HG03520 (cell line): ENCODE measurements at regions not wholly inside any gene's neighbourhood (a gene's known extent, or its start where the extent isn't known, plus 50 kb on each side); places are given as distances from the start of the nearest gene placed in this dataset.

ENCODE experiments used
- ATAC-seq: cut with Tn5 transposase; IDR thresholded peaks from one replicate; pipeline ENCODE4 v1.9.1; 2021; ENCODE audit warnings: mild to moderate bottlenecking, moderate library complexity; ENCODE audit not compliant: unreplicated experiment

- no peak for ATAC-seq
These were observed 439.3 kb upstream of the KLF4 start for GRCh38 chr9:107928701-107929371.

DNA sequence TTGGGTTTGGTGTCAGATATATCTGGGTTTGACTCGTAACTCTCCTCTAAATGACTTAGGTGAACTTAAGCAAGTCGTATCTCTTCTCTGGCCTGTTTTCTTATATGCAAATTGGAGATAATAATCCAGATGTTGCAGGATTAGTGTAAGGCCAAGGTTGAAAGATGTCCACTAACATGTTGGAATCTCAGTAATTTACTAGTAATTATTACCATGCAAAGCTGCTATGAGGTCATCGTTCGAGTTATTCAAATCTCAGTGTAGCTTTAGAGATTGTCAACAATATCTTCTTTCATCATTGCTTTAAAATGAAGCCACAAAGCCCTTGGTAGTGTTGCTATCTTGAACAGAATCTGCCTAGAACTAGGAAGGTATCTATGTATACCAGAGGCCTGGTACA is 437.7 kb upstream of the KLF4 start:
- no peak for ATAC-seq

DNA sequence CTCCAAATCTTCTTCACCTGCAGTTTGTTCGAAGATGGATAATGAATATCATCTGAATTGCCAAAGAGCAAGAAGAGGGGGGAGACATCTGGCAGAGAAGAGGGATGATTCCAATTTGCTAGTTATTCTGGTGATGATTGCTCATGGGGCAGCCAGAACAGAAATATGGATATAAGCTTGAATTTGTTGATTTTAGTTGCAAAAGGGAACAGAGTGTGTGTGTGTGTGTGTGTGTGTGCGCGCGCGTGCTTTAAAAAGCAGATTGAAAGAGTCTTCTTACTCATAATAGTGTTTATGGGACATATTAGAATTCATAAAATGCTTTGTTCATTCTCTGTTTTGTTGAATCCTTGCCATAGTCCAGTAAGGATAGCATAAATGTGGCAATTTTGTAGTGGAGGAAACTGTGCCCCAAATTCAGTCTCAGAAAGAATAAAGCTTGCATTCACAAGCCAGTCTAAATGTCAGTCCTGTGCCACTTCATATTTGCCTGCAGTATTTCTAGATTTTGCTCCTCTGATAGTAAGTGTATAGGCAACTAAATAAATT is 436.3 kb upstream of the KLF4 start:
- ATAC-seq, result no peak

DNA sequence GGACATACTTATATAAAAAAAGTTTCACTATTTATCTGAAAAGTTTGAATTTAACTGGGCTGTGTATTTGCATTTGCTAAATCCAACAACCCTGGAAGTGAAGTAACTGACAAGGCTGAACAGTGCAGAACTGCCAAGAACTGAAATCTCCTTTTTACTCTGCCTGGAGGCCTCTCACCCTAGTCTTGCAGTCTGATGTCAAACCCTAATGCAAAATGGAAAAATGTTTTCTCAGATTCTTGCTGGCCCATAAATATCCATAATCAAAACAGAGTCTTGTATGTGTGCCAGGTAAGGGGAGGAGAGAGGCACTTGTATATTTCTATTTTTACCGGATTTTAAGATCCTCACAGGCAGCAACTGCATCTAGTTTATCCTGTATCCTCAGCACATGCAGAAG is 432.7 kb upstream of the KLF4 start:
- no peak for ATAC-seq

DNA sequence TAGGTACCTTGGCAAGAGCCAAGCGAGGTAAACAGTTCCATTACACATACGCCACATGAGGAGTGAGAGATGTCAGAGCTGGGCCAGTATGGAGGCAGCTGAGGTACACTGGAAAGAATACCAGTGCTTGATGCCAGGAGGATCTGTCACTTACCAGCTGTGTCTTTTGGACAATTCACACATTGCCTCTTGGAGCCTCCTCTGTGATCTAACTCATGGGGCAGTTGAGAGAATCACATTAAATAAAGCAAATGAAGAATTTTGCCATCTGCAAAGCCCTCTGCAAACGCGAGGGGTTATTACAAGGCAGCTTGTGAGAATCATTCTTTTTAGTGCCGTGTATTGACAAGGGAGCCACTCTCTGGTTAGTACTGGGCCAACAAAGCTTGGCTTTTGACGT is 429.7 kb upstream of the KLF4 start:
- ATAC-seq, result no peak

DNA sequence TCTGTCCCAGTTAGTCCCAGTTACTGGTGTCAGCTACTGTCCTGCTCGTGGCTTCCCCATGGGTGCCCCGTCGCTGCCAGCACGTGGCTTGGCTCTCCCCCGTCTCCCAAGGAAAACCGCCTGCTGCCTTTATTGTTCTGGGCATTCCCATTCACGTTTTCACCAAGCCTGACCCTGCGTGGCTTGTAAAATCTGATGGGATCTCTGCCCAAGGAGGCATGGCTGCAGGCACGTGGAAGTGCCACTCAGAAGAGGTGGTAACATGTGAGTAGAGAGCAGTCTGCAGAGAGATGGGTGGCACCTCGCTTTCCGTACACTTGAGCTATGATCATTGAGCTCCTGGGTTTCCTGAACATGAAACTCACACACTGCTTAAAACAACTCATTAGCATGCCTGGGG is 429.2 kb upstream of the KLF4 start:
- no peak for ATAC-seq

- no peak for ATAC-seq
These were observed 424.6 kb upstream of the KLF4 start for GRCh38 chr9:107914151-107914550.

GRCh38 chr9:107907715-107908114 is 418.1 kb upstream of the KLF4 start:
- ATAC-seq, result no peak

- ATAC-seq, result no peak
These were observed 417.7 kb upstream of the KLF4 start for GRCh38 chr9:107907255-107907654.

DNA sequence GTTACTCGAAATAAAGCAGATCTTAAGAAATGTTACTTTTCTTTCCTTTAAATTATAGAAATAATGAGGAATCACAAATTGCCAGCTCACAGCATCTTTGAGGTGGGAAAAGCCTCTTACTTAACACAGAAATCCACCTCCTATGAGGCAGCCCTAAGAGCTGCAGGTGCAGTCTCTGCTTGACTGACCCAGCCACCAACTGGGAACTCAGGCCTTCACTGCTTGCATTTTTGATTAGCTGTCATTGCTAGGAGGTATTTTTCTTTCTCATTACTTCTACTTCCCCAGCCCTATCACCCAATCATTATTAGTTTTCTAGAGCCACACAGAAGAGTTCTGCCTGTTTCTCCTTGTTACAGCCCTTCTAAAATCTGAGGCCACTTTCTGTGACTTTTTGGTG is 416.5 kb upstream of the KLF4 start:
- ATAC-seq, result no peak

GRCh38 chr9:107905308-107906020 is 415.9 kb upstream of the KLF4 start:
- no peak for ATAC-seq

DNA sequence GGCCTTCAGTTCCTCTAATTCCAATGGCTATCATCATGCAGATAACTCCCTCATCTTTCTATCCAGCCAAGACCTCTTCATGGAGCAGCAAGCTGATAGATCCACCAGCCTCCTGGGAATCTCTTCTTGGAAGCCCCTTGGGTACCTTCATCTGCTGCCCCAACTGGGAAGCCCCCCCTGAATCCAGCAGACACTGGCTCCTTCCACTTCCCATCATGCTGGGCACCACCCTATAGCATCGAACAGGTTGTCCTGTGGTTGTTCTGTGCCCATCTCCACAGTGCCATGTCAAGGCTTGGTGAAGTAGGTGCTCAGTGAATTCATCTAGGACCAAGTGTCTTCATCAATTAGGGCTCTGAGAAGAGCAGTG is 410.4 kb upstream of the KLF4 start:
- ATAC-seq, result no peak

DNA sequence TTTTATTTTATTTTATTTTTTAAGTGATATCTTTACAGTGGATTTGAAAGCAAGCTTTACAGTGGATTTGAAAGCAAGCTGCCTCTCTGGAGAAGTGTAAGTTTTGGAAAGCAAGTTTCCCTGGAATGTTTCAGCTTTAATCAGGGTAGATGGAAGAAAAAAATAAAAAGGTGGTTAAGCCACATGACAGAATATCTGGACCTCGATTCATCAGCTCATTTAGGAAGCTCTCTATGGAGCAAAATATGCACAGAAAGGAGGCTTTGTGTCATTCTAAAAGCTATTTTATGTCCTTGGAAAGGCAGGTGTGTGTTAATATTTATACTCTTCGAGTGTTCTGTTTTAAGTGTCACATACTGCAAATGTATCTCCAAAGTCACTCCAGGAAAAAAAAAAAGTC is 409.2 kb upstream of the KLF4 start:
- no peak for ATAC-seq

GRCh38 chr9:107896544-107896943 is 407.0 kb upstream of the KLF4 start:
- no peak for ATAC-seq

DNA sequence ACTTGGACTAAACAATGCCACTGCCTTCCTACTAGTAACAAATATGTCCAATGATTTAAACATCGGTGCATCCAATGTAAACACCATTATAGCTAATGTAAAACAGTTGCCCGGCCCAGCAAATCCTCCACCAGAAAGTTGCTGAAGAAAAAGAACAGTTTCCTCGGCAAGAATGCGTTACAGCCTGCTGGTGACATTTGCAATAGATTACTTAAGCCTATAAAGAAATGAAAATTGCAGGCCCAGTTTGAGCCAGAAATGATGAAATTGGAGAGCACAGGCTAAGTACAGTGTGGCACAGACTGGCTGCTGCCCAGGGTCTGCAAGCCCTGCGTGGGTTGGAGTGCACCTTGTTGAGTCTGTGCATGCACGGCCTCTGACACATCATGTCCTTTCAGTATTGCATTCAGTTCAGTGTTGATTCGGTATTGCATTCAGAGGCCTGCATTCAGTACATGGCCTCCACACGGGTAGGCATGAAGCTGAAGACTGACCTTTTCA is 406.0 kb upstream of the KLF4 start:
- no peak for ATAC-seq

GRCh38 chr9:107894572-107895261 is 405.1 kb upstream of the KLF4 start:
- no peak for ATAC-seq

DNA sequence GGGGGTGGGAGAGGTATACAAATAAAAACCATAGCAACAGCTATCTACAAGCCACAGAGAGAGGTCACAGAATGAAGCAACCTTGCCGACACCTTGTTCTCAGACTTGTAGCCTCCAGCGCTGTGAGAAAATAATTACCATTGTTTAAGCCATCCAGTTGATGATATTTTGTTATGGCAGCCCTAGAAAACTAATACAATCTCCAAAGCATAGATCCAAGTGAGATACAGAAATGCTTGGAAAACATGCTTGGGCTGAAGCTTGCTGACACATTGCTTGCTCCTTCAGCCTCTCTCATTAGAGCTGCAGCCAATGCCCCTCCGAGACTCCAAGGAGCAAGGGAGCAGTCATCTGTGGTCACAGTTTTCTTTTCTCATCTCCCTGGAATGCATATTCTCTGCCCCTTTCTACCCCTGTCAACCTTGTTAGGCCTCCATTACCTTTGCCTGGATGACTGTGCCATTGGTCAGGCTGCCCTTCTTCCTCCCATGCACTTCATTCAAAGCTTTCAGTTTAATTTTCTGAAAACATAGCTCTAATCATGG is 401.4 kb upstream of the KLF4 start:
- no peak for ATAC-seq

GRCh38 chr9:107888773-107889227 is 399.2 kb upstream of the KLF4 start:
- no peak for ATAC-seq

GRCh38 chr9:107886826-107887225 is 397.3 kb upstream of the KLF4 start:
- no peak for ATAC-seq

DNA sequence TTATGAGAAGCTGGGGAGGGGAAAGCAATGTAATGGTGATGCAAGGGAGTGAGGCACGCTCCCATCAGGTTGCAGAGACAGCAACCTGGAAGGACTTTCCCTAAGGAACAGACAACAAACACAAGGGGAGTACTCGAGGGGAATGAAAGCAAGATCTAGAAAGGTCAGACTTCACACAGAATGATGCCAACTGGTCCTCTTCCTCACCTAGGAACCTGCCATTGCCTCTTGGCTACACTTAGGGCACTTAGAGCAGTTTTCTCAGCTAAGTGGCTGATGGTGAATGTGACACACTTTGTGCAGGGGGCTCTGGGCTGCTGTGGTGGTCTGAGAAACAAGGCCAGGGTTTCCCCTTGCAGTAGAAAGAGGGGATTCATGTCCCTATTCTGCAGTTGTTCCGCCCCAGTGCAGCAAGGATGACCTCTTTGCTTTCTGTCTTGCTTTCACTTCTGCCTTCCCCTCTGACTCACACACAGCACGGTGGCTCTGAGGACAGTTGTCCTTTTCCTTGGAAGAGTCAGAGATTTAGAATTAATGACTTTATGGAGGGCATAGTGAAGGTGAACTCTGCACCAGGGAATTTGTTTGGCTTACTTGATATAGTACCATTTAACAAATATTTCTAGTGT is 394.0 kb upstream of the KLF4 start:
- ATAC-seq, result peak; percentile 90
